AG04450 (cell line): ENCODE measurements at regions not wholly inside any gene's neighbourhood (a gene's known extent, or its start where the extent isn't known, plus 50 kb on each side); places are given as distances from the start of the nearest gene placed in this dataset.

ENCODE experiments used
- CTCF ChIA-PET: fragments of 300-600, 350-600 bp; formaldehyde crosslinking; extraction: SDS; loops from one replicate; lab custom pipeline; 2022; ENCODE audit warnings: antibody characterized with exemption, inconsistent platforms; lab: Charles Lee
- POLR2A ChIA-PET: fragments of 350-600 bp; formaldehyde crosslinking; extraction: SDS; loops from one replicate; lab custom pipeline; 2021; ENCODE audit warnings: antibody characterized with exemption, inconsistent platforms; lab: Yijun Ruan, JAX
- DNase-seq: peaks from one replicate; pipeline ENCODE4 v3.0.0-alpha.2; 2011; ENCODE audit warnings: low read depth, low spot score
- H3K27ac ChIP-seq: one replicate; pipeline ENCODE4 v1.5.1; 2012; ENCODE audit warnings: low read depth, low read length, control low read depth
- H3K27me3 ChIP-seq: one replicate; pipeline ENCODE4 v1.6.0; 2012; ENCODE audit warnings: low read length; ENCODE audit not compliant: control insufficient read depth, insufficient read depth
- H3K4me3 ChIP-seq: 2 replicates; pipeline ENCODE4 v1.5.1; 2011; ENCODE audit warnings: mild to moderate bottlenecking, low read depth, low read length, control low read depth
- H3K9me3 ChIP-seq: 2 replicates; pipeline ENCODE4 v1.5.1; 2012; ENCODE audit warnings: low read length; ENCODE audit not compliant: control insufficient read depth, insufficient read depth
- TF ChIP-seq, protein P1 (sequence below): IDR thresholded peaks from 2 replicates; pipeline ENCODE4 v1.5.1; 2011; ENCODE audit warnings: low read depth, low read length, control low read depth, inconsistent platforms

DNA sequence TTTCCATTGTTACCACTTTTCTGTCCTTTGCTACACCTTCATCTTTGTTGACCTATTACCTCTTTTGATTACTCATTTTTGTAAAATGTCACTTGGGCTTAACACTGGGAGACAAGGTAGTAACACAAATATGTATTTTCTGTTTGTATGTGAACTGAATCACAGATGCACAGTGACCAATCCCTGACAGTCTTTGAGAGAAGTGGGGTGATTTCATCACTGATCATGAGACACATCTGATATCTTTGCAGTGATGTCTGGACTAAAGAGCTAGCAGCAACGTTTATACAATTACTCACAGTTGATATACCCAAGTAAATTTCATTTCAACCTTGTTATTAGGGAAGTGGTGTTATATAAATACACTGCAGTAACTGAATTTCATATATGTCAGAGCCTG lies 1397.4 kb upstream of the SPRY2 start:
- DNase-seq = no peak
- POLR2A ChIA-PET = no interaction called here
- TF ChIP-seq, protein P1, sequence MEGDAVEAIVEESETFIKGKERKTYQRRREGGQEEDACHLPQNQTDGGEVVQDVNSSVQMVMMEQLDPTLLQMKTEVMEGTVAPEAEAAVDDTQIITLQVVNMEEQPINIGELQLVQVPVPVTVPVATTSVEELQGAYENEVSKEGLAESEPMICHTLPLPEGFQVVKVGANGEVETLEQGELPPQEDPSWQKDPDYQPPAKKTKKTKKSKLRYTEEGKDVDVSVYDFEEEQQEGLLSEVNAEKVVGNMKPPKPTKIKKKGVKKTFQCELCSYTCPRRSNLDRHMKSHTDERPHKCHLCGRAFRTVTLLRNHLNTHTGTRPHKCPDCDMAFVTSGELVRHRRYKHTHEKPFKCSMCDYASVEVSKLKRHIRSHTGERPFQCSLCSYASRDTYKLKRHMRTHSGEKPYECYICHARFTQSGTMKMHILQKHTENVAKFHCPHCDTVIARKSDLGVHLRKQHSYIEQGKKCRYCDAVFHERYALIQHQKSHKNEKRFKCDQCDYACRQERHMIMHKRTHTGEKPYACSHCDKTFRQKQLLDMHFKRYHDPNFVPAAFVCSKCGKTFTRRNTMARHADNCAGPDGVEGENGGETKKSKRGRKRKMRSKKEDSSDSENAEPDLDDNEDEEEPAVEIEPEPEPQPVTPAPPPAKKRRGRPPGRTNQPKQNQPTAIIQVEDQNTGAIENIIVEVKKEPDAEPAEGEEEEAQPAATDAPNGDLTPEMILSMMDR = no peak

DNA sequence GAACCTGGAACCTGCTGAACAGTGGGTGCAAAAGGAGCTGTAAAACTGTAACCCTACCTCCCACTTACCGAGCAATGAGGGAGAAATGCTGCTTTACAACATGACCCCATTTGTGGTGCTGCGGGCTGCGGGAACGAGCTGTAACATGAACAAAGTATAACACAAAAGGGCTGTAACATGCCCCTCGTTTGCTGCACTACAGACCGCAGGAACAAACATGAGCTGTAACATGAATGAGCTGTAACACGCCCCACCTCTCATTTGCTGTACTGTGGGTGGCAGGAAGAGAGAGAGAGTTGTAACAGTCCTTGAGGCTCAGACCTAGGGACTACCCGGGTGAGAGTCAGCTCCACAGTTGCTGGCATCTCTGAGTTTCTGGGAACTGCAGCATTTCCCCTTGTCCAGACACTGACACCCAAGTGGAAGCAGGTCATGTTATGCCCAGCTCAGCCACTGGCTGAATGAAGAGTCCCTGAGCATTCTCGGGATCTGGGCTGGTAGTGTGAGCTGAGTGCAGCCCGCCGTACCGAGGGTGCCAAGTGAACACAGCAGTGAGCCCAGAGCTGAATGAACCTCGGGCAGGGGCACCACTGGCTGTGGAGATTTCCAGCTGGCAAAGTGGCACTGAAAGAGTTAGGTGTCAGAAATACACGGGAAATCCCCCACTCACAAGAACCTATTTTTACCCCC lies 1385.3 kb upstream of the SPRY2 start:
- H3K27me3 ChIP-seq = no peaks in the 10 kb centered on the region
- ChIA-PET POLR2A (no interaction called here), CTCF (no interaction called here)
- TF ChIP-seq, protein P1 = no peak
- no peak overlapping the region for H3K27ac ChIP-seq
- no peak for DNase-seq
- H3K4me3 ChIP-seq = no peak overlapping the region
- peaks cover 16% of the 10 kb centered on the region for H3K9me3 ChIP-seq

More for the DNA sequence above, 1397.4 kb upstream of the SPRY2 start:
- CTCF ChIA-PET = no interaction called here
- Histone ChIP-seq H3K9me3 (peaks cover 10% of the 10 kb centered on the region), H3K27ac (no peak overlapping the region), H3K27me3 (no peaks in the 10 kb centered on the region), H3K4me3 (no peak overlapping the region)

DNA sequence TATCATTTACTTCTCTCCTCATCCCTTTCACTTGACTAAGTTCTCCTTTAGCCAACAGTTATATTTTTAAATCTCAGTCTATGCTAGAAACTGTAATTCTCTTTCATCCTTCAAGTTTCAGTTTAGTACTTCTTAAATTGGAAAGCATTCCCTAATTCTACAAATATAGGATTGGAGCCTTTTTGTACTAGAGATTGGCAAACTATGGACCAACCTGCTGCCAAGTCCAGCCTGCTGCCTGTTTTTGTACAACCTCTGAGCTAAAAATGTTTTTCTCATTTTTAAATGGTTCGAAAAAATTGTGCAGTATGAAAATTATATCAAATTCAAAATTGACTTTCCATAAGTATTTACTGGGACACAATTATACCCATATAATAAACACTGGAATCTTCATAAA lies 1381.5 kb upstream of the SPRY2 start:
- DNase-seq = no peak
- CTCF ChIA-PET = no interaction called here
- Histone ChIP-seq H3K27ac (no peak overlapping the region), H3K27me3 (no peaks in the 10 kb centered on the region), H3K4me3 (no peak overlapping the region), H3K9me3 (peaks cover 12% of the 10 kb centered on the region)
- TF ChIP-seq, protein P1 = no peak
- POLR2A ChIA-PET = no interaction called here

DNA sequence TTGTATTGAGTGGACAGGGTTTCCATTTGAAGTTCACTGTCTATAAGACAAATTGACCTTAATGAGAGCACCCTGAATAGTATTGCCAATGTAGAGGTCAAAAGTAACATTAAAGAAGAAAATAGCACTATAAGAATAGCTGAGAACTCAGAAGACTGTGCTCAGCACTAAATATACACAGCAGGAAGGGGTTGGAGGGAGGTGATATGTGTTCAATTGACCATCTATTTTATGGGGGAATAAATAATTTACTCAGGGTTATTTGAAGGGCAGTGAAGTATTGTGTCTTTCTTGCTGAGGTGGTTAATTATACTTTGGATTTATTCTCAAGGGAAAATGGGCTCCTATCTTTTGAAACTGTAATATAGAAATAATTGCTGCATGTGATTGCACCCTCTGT lies 1380.5 kb upstream of the SPRY2 start:
- Histone ChIP-seq H3K9me3 (peaks cover 11% of the 10 kb centered on the region), H3K27ac (no peak overlapping the region), H3K27me3 (no peaks in the 10 kb centered on the region), H3K4me3 (no peak overlapping the region)
- CTCF ChIA-PET = no interaction called here
- no peak for DNase-seq
- POLR2A ChIA-PET = no interaction called here
- TF ChIP-seq, protein P1 = no peak

DNA sequence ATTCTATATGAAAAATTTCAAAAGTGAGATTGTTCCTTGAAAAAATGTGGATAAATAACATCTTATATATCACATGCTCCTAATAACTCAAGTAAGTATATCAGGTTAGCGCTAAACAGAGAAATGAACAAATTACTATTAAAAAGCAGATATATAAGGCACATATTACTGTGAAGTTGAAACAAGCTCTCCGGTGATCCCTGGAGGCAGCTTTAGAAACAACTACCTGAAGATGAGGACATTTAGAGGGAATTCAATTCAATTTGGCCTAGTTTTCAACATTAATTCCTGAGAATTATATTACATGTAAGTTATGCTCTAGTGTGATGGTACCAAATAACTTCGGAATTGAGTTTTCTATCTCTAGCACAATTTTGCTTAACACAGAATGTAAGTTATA lies 1373.6 kb upstream of the SPRY2 start:
- Histone ChIP-seq H3K4me3 (no peak overlapping the region), H3K27ac (no peak overlapping the region), H3K9me3 (peaks cover 12% of the 10 kb centered on the region), H3K27me3 (no peaks in the 10 kb centered on the region)
- no peak for DNase-seq
- TF ChIP-seq, protein P1 = no peak
- ChIA-PET POLR2A (no interaction called here), CTCF (no interaction called here)
